ENCODE measurements at regions not wholly inside any gene's neighbourhood (a gene's known extent, or its start where the extent isn't known, plus 50 kb on each side); places are given as distances from the start of the nearest gene placed in this dataset.

DNA sequence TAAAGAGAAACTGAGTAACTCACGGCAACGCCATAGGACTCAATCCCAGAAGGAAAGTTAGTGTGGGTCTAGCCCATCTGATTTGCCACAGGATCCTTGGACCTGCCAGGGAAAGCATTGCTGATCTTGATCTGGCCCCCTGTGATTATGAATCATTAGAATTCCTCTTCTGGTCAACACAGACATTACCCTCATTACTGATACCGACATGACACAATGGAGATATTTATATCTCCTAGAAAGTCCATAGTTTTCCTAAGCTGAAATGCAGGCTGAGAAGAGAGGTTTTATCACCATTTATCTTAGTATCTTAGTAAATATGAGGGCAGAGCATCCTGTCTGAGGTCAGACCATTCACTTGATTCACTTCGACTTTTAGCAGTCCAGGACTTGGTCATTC is 75.5 kb upstream of the CCDC68 start:
- Mint-ChIP-seq H3K36me3 (no peaks in the 10 kb centered on the region), H3K27me3 (ENCODE audit: low read depth in 3 of 3) (peaks cover 0 to 4% (median 0%) of the 10 kb centered on the region in 3 donors), H3K4me3 (no peak overlapping the region), H3K9me3 (peaks cover 0 to 1% (median 0%) of the 10 kb centered on the region in 7 donors), H3K27ac (no peak overlapping the region), H3K4me1 (no peaks in the 10 kb centered on the region)
- no peak overlapping the region for H3K4me3 ChIP-seq (replicated peaks in 1 of 3; ENCODE audit: low read depth in 2 of 3, low read length in 3 of 3)
- H3K79me2 ChIP-seq (ENCODE audit: insufficient read depth, low read length) = no peaks in the 10 kb centered on the region
- H3K9me3 ChIP-seq (replicated peaks in 1 of 2; ENCODE audit: control insufficient read depth in 1 of 2, insufficient read depth in 1 of 2, low read length in 2 of 2) = no peaks in the 10 kb centered on the region
- no peak overlapping the region for H3K4me2 ChIP-seq (replicated peaks; ENCODE audit: extremely low read depth, low read length, poor library complexity, severe bottlenecking)
- intact Hi-C loops (cut with micrococcal nuclease) = no loop called here
- no peak overlapping the region for H3K9ac ChIP-seq (ENCODE audit: insufficient read depth, low read length, poor library complexity, severe bottlenecking)
- no CpG with 5 or more reads among the region's 4 CpGs for WGBS (ENCODE audit: insufficient coverage)
- no peaks in the 10 kb centered on the region for H3K27me3 ChIP-seq (ENCODE audit: control insufficient read depth in 2 of 2, insufficient read depth in 2 of 2, low read length in 2 of 2)
- H3K4me1 ChIP-seq (ENCODE audit: control insufficient read depth in 1 of 2, insufficient read depth in 2 of 2, low read length in 2 of 2) = no peaks in the 10 kb centered on the region
- H3K36me3 ChIP-seq (replicated peaks in 1 of 2; ENCODE audit: control insufficient read depth in 1 of 2, insufficient read depth in 2 of 2, low read length in 2 of 2) = no peaks in the 10 kb centered on the region
- no peak for DNase-seq
- no peak overlapping the region for H2AFZ ChIP-seq (ENCODE audit: insufficient read depth, low read depth, low read length, poor library complexity, severe bottlenecking)
- H4K20me1 ChIP-seq (ENCODE audit: insufficient read depth, low read length) = no peaks in the 10 kb centered on the region
- H3K27ac ChIP-seq (ENCODE audit: low read depth in 1 of 2, low read length in 2 of 2) = no peak overlapping the region
- TF ChIP-seq, protein P1, sequence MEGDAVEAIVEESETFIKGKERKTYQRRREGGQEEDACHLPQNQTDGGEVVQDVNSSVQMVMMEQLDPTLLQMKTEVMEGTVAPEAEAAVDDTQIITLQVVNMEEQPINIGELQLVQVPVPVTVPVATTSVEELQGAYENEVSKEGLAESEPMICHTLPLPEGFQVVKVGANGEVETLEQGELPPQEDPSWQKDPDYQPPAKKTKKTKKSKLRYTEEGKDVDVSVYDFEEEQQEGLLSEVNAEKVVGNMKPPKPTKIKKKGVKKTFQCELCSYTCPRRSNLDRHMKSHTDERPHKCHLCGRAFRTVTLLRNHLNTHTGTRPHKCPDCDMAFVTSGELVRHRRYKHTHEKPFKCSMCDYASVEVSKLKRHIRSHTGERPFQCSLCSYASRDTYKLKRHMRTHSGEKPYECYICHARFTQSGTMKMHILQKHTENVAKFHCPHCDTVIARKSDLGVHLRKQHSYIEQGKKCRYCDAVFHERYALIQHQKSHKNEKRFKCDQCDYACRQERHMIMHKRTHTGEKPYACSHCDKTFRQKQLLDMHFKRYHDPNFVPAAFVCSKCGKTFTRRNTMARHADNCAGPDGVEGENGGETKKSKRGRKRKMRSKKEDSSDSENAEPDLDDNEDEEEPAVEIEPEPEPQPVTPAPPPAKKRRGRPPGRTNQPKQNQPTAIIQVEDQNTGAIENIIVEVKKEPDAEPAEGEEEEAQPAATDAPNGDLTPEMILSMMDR (IDR thresholded peaks at IDR 0.05) = no peak

DNA sequence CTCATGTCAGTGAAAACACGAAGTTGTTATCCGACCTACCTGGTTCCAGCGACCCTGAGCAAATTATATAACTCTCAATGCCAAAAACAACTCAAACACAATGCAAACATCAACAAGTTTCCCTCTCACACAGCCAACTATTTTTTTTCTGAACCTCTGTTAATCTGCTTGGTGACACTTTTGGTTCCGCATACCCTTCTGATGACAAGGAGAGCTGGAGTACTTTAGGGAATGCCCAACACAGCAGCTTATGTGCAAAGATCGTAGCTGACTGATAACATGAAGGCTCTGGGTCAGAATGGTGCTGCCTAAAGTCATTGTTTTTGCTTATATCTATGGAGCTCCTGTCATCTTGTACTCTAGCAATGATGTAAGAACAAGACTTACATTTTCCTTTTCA is 72.7 kb upstream of the CCDC68 start:
- H3K36me3 Mint-ChIP-seq = no peaks in the 10 kb centered on the region
- no peak for DNase-seq
- Histone ChIP-seq H4K20me1 (ENCODE audit: insufficient read depth, low read length) (no peaks in the 10 kb centered on the region), H3K27ac (ENCODE audit: low read depth in 1 of 2, low read length in 2 of 2) (no peak overlapping the region), H3K4me3 (replicated peaks in 1 of 3; ENCODE audit: low read depth in 2 of 3, low read length in 3 of 3) (no peak overlapping the region), H3K79me2 (ENCODE audit: insufficient read depth, low read length) (no peaks in the 10 kb centered on the region), H3K36me3 (replicated peaks in 1 of 2; ENCODE audit: control insufficient read depth in 1 of 2, insufficient read depth in 2 of 2, low read length in 2 of 2) (no peaks in the 10 kb centered on the region), H3K4me1 (ENCODE audit: control insufficient read depth in 1 of 2, insufficient read depth in 2 of 2, low read length in 2 of 2) (no peaks in the 10 kb centered on the region), H2AFZ (ENCODE audit: insufficient read depth, low read depth, low read length, poor library complexity, severe bottlenecking) (no peak overlapping the region), H3K27me3 (ENCODE audit: control insufficient read depth in 2 of 2, insufficient read depth in 2 of 2, low read length in 2 of 2) (no peaks in the 10 kb centered on the region), H3K9me3 (replicated peaks in 1 of 2; ENCODE audit: control insufficient read depth in 1 of 2, insufficient read depth in 1 of 2, low read length in 2 of 2) (no peaks in the 10 kb centered on the region), H3K9ac (ENCODE audit: insufficient read depth, low read length, poor library complexity, severe bottlenecking) (no peak overlapping the region), H3K4me2 (replicated peaks; ENCODE audit: extremely low read depth, low read length, poor library complexity, severe bottlenecking) (no peak overlapping the region)
- intact Hi-C loops (cut with micrococcal nuclease) = no loop called here
- peaks cover 0 to 1% (median 0%) of the 10 kb centered on the region in 7 donors for H3K9me3 Mint-ChIP-seq
- H3K4me3 Mint-ChIP-seq = peak overlapping the region in 1 of 2 donors; percentile 16
- H3K27ac Mint-ChIP-seq = no peak overlapping the region
- WGBS (ENCODE audit: insufficient coverage) = 57% methylated on average over 4 of the region's 5 CpGs
- peaks cover 0 to 4% (median 2%) of the 10 kb centered on the region in 3 donors for H3K27me3 Mint-ChIP-seq (ENCODE audit: low read depth in 3 of 3)
- TF ChIP-seq, protein P1 (IDR thresholded peaks at IDR 0.05) = no peak
- H3K4me1 Mint-ChIP-seq = no peaks in the 10 kb centered on the region

Measured in CD14-positive monocyte (primary cell).